Endothelial cell (in vitro differentiated cells): ENCODE measurements at regions not wholly inside any gene's neighbourhood (a gene's known extent, or its start where the extent isn't known, plus 50 kb on each side); places are given as distances from the start of the nearest gene placed in this dataset.

Experiments
- DNase-seq: peaks from one replicate; pipeline ENCODE4 v3.0.0; 2021; ENCODE audit warnings: low spot score
- H3K27ac Mint-ChIP-seq: one replicate; pipeline ENCODE4 v1.8.0; 2021; ENCODE audit warnings: mixed read lengths, inconsistent platforms; ENCODE audit not compliant: unreplicated experiment
- H3K27me3 Mint-ChIP-seq: one replicate; pipeline ENCODE4 v1.8.0; 2021; ENCODE audit warnings: mild to moderate bottlenecking, moderate library complexity, mixed read lengths, inconsistent platforms; ENCODE audit not compliant: unreplicated experiment
- H3K36me3 Mint-ChIP-seq: one replicate; pipeline ENCODE4 v1.8.0; 2021; ENCODE audit warnings: mild to moderate bottlenecking, low read depth, mixed read lengths, inconsistent platforms; ENCODE audit not compliant: unreplicated experiment
- H3K4me1 Mint-ChIP-seq: one replicate; pipeline ENCODE4 v1.8.0; 2021; ENCODE audit warnings: mild to moderate bottlenecking, mixed read lengths, inconsistent platforms; ENCODE audit not compliant: unreplicated experiment
- H3K4me3 Mint-ChIP-seq: one replicate; pipeline ENCODE4 v1.8.0; 2021; ENCODE audit warnings: mild to moderate bottlenecking, mixed read lengths, inconsistent platforms; ENCODE audit not compliant: unreplicated experiment
- H3K9me3 Mint-ChIP-seq: one replicate; pipeline ENCODE4 v1.8.0; 2021; ENCODE audit warnings: mixed read lengths, inconsistent platforms; ENCODE audit not compliant: unreplicated experiment
- CTCF ChIP-seq: fragments of 200-600 bp; sonication (generic); IDR thresholded peaks from one replicate; pipeline ENCODE4 v1.5.0; 2021; ENCODE audit warnings: antibody characterized with exemption; ENCODE audit not compliant: unreplicated experiment

DNA sequence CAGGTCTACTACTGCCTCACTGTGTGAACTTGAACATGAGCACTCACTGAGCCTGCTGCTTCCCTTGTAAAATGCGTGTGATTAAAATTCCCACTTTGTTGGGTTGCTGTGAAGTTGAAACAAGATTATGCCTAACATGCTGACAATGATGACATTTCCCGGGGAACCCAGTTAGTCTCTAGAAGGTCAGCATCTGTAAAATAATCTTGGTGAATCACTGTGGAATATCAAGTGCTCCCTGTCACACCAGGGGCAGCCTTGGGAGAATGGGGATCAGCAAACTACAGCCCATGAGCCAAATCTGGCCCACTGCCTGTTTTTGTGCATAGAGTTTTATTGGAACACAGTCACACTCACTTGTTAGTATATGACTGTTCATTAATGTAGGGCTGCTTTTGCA, 335.2 kb downstream of the MIAT start:
- no peak for DNase-seq
- no peaks in the 10 kb centered on the region for H3K4me1 Mint-ChIP-seq
- H3K4me3 Mint-ChIP-seq: no peak overlapping the region
- peaks cover 4% of the 10 kb centered on the region for H3K36me3 Mint-ChIP-seq
- TF ChIP-seq CTCF: no peak
- no peak overlapping the region for H3K27ac Mint-ChIP-seq
- H3K9me3 Mint-ChIP-seq: no peaks in the 10 kb centered on the region
- no peaks in the 10 kb centered on the region for H3K27me3 Mint-ChIP-seq

- Mint-ChIP-seq H3K27me3 (no peaks in the 10 kb centered on the region), H3K9me3 (no peaks in the 10 kb centered on the region)
- no peak for DNase-seq
These were observed 336.5 kb downstream of the MIAT start for GRCh38 chr22:26993886-26994285.

DNA sequence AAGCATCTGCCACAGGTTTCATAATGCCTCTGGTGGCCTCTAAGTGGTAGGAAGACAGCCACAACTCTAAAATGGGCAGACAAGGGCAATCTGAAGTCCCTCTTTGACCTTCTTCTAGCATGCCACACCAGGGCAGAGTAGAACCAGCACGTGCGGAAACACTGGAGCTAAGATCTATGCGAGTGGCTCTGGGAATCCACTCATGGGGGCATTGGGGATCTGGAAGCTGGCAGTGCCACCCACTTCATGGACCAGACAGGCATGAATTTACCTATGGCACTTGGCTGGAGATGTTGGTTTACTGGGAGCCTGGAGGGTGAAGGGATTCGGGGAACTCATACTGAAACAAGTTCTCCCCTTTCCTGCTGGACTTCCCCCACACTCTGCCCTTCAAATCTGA, 337.4 kb downstream of the MIAT start:
- no peak overlapping the region for H3K27ac Mint-ChIP-seq
- H3K27me3 Mint-ChIP-seq: no peaks in the 10 kb centered on the region
- TF ChIP-seq CTCF: no peak
- peaks cover 15% of the 10 kb centered on the region for H3K4me1 Mint-ChIP-seq
- H3K9me3 Mint-ChIP-seq: no peaks in the 10 kb centered on the region
- no peak for DNase-seq
- peaks cover 4% of the 10 kb centered on the region for H3K36me3 Mint-ChIP-seq
- no peak overlapping the region for H3K4me3 Mint-ChIP-seq

More at GRCh38 chr22:26993886-26994285, 336.5 kb downstream of the MIAT start:
- TF ChIP-seq CTCF: no peak
- Mint-ChIP-seq H3K4me1 (peaks cover 8% of the 10 kb centered on the region), H3K36me3 (peaks cover 4% of the 10 kb centered on the region), H3K27ac (no peak overlapping the region), H3K4me3 (no peak overlapping the region)

- H3K4me1 Mint-ChIP-seq: peaks cover 15% of the 10 kb centered on the region
These were observed 337.8 kb downstream of the MIAT start for GRCh38 chr22:26995235-26995634.

GRCh38 chr22:26996154-26996553, 338.8 kb downstream of the MIAT start:
- no peak for DNase-seq
- Mint-ChIP-seq H3K36me3 (peaks cover 4% of the 10 kb centered on the region), H3K27ac (no peak overlapping the region), H3K4me3 (peak overlapping the region; percentile 14), H3K9me3 (no peaks in the 10 kb centered on the region), H3K27me3 (no peaks in the 10 kb centered on the region), H3K4me1 (peaks cover 19% of the 10 kb centered on the region)
- no peak for TF ChIP-seq CTCF

More at GRCh38 chr22:26995235-26995634, 337.8 kb downstream of the MIAT start:
- Mint-ChIP-seq H3K36me3 (peaks cover 4% of the 10 kb centered on the region), H3K27ac (no peak overlapping the region), H3K9me3 (no peaks in the 10 kb centered on the region), H3K27me3 (no peaks in the 10 kb centered on the region), H3K4me3 (no peak overlapping the region)
- TF ChIP-seq CTCF: no peak
- no peak for DNase-seq
